Endodermal cell (in vitro differentiated cells): ENCODE measurements at regions not wholly inside any gene's neighbourhood (a gene's known extent, or its start where the extent isn't known, plus 50 kb on each side); places are given as distances from the start of the nearest gene placed in this dataset.

Experiments
- DNase-seq: peaks from one replicate; pipeline ENCODE4 v3.0.0-alpha.2; 2017
- H3K27ac ChIP-seq: 2 replicates; pipeline ENCODE4 v1.5.1; 2013; ENCODE audit warnings: mild to moderate bottlenecking, low read depth, low read length, moderate library complexity
- H3K27me3 ChIP-seq: 2 replicates; pipeline ENCODE4 v1.6.1; 2013; ENCODE audit warnings: mild to moderate bottlenecking, low read length, moderate library complexity; ENCODE audit not compliant: insufficient read depth, control insufficient read depth, poor library complexity, severe bottlenecking
- H3K36me3 ChIP-seq: 2 replicates; pipeline ENCODE4 v1.7.0; 2013; ENCODE audit warnings: mild to moderate bottlenecking, low read length, moderate library complexity; ENCODE audit not compliant: control insufficient read depth, insufficient read depth
- H3K4me1 ChIP-seq: one replicate; pipeline ENCODE4 v1.7.0; 2013; ENCODE audit warnings: low read length; ENCODE audit not compliant: control insufficient read depth, insufficient read depth
- H3K4me3 ChIP-seq: 2 replicates; pipeline ENCODE4 v1.5.1; 2013; ENCODE audit warnings: mild to moderate bottlenecking, low read length, moderate library complexity
- H3K9ac ChIP-seq: 2 replicates; pipeline ENCODE4 v1.6.1; 2013; ENCODE audit warnings: mild to moderate bottlenecking, low read length, moderate library complexity; ENCODE audit not compliant: poor library complexity, severe bottlenecking; ENCODE audit errors: extremely low read depth
- H3K9me3 ChIP-seq: 2 replicates; pipeline ENCODE4 v1.6.1; 2013; ENCODE audit warnings: mild to moderate bottlenecking, low read length, moderate library complexity; ENCODE audit not compliant: control insufficient read depth
- H3K27ac Mint-ChIP-seq: 2 replicates; pipeline ENCODE4 v1.8.0; 2020; ENCODE audit warnings: mixed read lengths
- H3K27me3 Mint-ChIP-seq: 2 replicates; pipeline ENCODE4 v1.8.0; 2021; ENCODE audit warnings: mild to moderate bottlenecking, mixed read lengths; ENCODE audit not compliant: insufficient read depth
- H3K36me3 Mint-ChIP-seq: 2 replicates; pipeline ENCODE4 v1.8.0; 2020; ENCODE audit warnings: low read depth, mixed read lengths
- H3K4me1 Mint-ChIP-seq: 2 replicates; pipeline ENCODE4 v1.8.0; 2020; ENCODE audit warnings: mixed read lengths
- H3K4me3 Mint-ChIP-seq: 2 replicates; pipeline ENCODE4 v1.8.0; 2020; ENCODE audit warnings: mild to moderate bottlenecking, moderate library complexity, mixed read lengths
- H3K9me3 Mint-ChIP-seq: 2 replicates; pipeline ENCODE4 v1.8.0; 2020; ENCODE audit warnings: mild to moderate bottlenecking, mixed read lengths
- WGBS, 2 experiments: methylation state at CpG; one replicate each; pipeline versions ENCODE4 v1.1.5 to v1.1.7; 2013; ENCODE audit warnings: missing lambda C conversion rate in 2 of 2, mixed read lengths in 1 of 2; ENCODE audit not compliant: insufficient coverage in 1 of 2, insufficient read length in 1 of 2; 5-methylcytosine and 5-hydroxymethylcytosine counted together
- TF ChIP-seq, protein P1 (sequence below): fragments of 200-600 bp; sonication (generic); conservative IDR thresholded peaks from 2 replicates; pipeline ENCODE4 v1.5.0; 2021; ENCODE audit warnings: antibody characterized with exemption, mild to moderate bottlenecking

DNA sequence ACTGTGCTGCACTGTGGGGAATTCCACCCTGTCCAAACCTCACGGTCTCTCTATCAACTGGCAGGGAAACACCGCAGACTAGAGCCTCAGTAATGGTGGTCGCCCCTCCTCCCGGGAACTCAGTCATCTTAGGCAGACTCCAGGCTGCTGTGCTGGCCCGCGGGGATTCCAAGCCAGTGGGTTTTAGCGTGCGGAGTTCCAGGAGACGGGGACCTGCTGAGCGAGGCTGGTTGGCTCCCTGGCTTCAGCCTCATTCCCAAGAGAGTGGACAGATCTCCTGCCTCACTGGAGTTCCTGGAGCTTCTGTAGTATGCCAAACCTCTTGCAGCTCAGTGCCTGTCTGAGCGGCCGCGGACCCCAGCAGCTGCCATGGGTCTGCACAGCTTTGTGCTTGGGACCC is 455.6 kb downstream of the CCDC91 start:
- Histone ChIP-seq H3K9ac (no peak overlapping the region), H3K4me3 (no peak overlapping the region), H3K9me3 (no peaks in the 10 kb centered on the region), H3K27ac (no peak overlapping the region), H3K4me1 (no peaks in the 10 kb centered on the region), H3K36me3 (no peaks in the 10 kb centered on the region), H3K27me3 (no peaks in the 10 kb centered on the region)
- Mint-ChIP-seq H3K27ac (no peak overlapping the region), H3K4me1 (no peaks in the 10 kb centered on the region), H3K9me3 (no peaks in the 10 kb centered on the region), H3K27me3 (no peaks in the 10 kb centered on the region), H3K36me3 (no peaks in the 10 kb centered on the region), H3K4me3 (no peak overlapping the region)
- DNase-seq, result peak; percentile 53
- 96 to 98% methylated on average over 7 to 13 of the region's 13 CpGs for WGBS, 2 experiments
- TF ChIP-seq, protein P1, sequence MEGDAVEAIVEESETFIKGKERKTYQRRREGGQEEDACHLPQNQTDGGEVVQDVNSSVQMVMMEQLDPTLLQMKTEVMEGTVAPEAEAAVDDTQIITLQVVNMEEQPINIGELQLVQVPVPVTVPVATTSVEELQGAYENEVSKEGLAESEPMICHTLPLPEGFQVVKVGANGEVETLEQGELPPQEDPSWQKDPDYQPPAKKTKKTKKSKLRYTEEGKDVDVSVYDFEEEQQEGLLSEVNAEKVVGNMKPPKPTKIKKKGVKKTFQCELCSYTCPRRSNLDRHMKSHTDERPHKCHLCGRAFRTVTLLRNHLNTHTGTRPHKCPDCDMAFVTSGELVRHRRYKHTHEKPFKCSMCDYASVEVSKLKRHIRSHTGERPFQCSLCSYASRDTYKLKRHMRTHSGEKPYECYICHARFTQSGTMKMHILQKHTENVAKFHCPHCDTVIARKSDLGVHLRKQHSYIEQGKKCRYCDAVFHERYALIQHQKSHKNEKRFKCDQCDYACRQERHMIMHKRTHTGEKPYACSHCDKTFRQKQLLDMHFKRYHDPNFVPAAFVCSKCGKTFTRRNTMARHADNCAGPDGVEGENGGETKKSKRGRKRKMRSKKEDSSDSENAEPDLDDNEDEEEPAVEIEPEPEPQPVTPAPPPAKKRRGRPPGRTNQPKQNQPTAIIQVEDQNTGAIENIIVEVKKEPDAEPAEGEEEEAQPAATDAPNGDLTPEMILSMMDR, result no peak

DNA sequence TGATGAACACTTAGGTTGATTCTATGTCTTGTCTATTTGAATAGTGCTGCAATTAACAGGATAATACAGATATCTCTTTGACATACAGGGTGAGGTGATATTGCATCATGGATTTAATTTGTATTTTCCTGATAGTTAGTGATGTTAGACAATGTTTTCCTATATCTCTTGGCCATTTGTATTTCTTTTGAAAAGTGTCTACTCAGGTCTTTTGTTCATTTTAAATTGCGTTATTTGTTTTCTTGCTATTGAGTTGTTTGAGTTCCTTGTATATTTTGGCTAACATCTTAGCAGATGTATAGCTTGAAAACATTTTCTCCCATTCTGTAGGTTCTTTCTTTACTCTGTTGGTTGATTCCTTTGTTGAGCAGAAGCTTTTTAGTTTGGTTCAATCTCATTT is 460.6 kb downstream of the CCDC91 start:
- H3K36me3 Mint-ChIP-seq, result no peaks in the 10 kb centered on the region
- 100% methylated on average over 1 of the region's 1 CpG; no CpG with 5 or more reads in 1 of the 2 experiments for WGBS, 2 experiments

DNA sequence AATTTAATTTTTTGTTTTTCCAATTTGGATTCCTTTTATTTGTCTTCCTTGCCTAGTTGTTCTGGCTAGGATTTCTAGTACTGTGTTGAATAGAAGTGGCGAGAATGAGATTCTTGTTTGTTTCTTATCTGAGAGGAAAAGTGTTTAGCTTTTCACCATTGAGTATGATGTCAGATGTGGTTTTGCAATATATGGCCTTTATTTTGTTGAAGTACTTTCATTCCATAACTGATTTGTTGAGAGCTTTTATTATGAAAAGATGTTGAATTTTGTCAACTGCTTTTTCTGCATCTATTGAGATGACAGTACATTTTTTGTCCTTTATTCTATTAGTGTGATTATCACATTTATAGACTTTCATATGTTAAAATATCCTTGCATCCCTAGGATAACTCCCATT is 462.0 kb downstream of the CCDC91 start:
- no peaks in the 10 kb centered on the region for H3K9me3 ChIP-seq
- no peaks in the 10 kb centered on the region for H3K36me3 Mint-ChIP-seq
- no peaks in the 10 kb centered on the region for H3K27me3 Mint-ChIP-seq
- H3K27me3 ChIP-seq, result no peaks in the 10 kb centered on the region
- 81% methylated on average over 1 of the region's 1 CpG; no CpG with 5 or more reads in 1 of the 2 experiments for WGBS, 2 experiments
- no peak overlapping the region for H3K27ac ChIP-seq
- no peak overlapping the region for H3K27ac Mint-ChIP-seq
- H3K4me3 ChIP-seq, result no peak overlapping the region
- H3K4me1 ChIP-seq, result no peaks in the 10 kb centered on the region
- H3K4me3 Mint-ChIP-seq, result no peak overlapping the region
- H3K4me1 Mint-ChIP-seq, result no peaks in the 10 kb centered on the region
- no peak for DNase-seq
- H3K36me3 ChIP-seq, result no peaks in the 10 kb centered on the region
- H3K9ac ChIP-seq, result no peak overlapping the region
- peaks cover 14% of the 10 kb centered on the region for H3K9me3 Mint-ChIP-seq
- TF ChIP-seq, protein P1, result no peak

More for the DNA sequence above, 460.6 kb downstream of the CCDC91 start:
- no peaks in the 10 kb centered on the region for H3K4me1 ChIP-seq
- no peak overlapping the region for H3K27ac ChIP-seq
- TF ChIP-seq, protein P1, result no peak
- no peaks in the 10 kb centered on the region for H3K4me1 Mint-ChIP-seq
- H3K4me3 Mint-ChIP-seq, result no peak overlapping the region
- H3K27ac Mint-ChIP-seq, result no peak overlapping the region
- no peak overlapping the region for H3K9ac ChIP-seq
- no peaks in the 10 kb centered on the region for H3K27me3 ChIP-seq
- no peaks in the 10 kb centered on the region for H3K27me3 Mint-ChIP-seq
- H3K9me3 Mint-ChIP-seq, result peaks cover 14% of the 10 kb centered on the region
- H3K9me3 ChIP-seq, result no peaks in the 10 kb centered on the region
- no peak overlapping the region for H3K4me3 ChIP-seq
- H3K36me3 ChIP-seq, result no peaks in the 10 kb centered on the region
- no peak for DNase-seq
